ENCODE measurements at regions not wholly inside any gene's neighbourhood (a gene's known extent, or its start where the extent isn't known, plus 50 kb on each side); places are given as distances from the start of the nearest gene placed in this dataset.

- DNase-seq (ENCODE audit: low spot score) = no peak
These were observed 52.7 kb upstream of the ALK start for GRCh38 chr2:29974086-29974485.

GRCh38 chr2:29977284-29977683 lies 55.9 kb upstream of the ALK start:
- DNase-seq (ENCODE audit: low spot score) = no peak

DNA sequence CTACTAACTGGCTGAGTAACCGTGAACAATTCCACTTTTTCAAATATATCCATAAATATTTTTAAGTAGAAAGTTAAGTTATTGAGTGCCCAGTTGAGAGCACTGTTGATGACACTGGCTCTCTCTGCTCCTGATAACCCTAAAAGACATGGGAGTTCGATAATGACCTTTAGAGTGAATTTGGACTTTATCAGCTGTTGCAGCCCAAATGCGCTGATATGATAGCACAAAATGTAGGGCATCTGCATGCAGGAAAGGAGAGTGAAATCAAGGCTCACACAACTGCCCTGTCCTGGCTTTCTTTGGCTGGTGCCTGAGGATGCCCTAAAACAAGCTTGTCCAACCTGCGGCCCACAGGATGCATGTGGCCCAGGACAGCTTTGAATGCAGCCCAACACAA lies 60.0 kb upstream of the ALK start:
- DNase-seq (ENCODE audit: low spot score) = no peak

DNA sequence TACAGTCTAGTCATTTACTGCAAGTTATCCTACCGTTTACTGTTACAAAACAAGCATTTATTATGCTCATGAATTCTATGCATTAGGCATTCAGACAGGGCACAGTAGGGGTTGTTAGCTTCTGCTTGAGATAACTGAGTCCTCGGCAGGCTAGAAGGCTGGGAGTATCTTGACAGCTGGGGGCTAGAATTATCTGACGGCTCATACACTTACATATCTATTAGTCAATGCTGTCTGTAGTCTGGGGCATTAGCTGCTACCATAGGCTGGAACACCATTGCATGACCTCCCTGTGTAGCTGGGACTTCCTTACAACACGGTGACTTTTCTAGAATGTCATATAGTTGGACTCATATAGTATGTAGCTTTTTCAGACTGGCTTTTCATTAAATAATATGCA lies 61.9 kb upstream of the ALK start:
- no peak for DNase-seq (ENCODE audit: low spot score)

- no peak for DNase-seq (ENCODE audit: low spot score)
These were observed 65.8 kb upstream of the ALK start for GRCh38 chr2:29987146-29987545.

GRCh38 chr2:29990129-29990528 lies 68.7 kb upstream of the ALK start:
- no peak for DNase-seq (ENCODE audit: low spot score)

- DNase-seq (ENCODE audit: low spot score) = no peak
These were observed 69.7 kb upstream of the ALK start for GRCh38 chr2:29991086-29991485.

- no peak for DNase-seq (ENCODE audit: low spot score)
These were observed 73.9 kb upstream of the ALK start for GRCh38 chr2:29995241-29995640.

DNA sequence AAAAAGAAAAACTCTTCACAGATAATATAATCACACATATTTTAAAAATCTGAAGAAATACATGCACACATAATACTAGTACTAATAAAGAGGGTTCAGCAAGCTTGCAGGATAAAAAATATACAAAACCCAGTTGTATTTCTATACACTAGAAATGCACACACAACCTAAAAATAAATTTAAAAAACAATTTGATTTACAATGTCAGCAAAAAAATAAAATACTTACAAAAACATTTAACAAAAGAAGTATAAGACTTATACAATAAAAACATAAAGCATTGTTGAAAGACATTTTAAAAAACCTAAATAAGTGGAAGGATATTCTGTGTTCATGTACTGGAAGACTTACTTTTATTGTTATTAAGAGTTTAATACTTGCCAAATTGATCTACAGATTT lies 81.7 kb upstream of the ALK start:
- DNase-seq (ENCODE audit: low spot score) = no peak

- no peak for DNase-seq (ENCODE audit: low spot score)
These were observed 101.2 kb upstream of the ALK start for GRCh38 chr2:30022444-30023071.

DNA sequence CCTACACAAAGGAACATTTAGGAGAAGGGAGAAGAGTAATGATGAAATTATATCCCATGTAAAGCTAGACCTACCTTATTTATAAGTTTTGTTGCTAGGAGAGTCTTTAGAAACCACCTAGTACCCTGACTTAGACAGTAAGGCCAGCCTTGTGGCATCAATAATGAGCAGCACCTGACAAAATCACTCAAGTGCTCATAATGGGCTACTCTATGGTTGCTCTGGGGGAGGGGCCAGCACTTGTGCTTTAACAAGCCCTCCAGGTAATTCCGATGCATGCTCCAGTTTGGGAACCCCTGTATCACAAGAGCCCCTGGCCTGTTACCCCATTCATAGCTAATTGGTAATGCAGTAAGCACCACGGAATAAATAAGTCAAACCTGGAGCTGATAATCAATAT lies 102.9 kb upstream of the ALK start:
- DNase-seq (ENCODE audit: low spot score) = no peak

GRCh38 chr2:30026091-30027055 lies 105.0 kb upstream of the ALK start:
- peak; percentile 61 for DNase-seq (ENCODE audit: low spot score)

DNA sequence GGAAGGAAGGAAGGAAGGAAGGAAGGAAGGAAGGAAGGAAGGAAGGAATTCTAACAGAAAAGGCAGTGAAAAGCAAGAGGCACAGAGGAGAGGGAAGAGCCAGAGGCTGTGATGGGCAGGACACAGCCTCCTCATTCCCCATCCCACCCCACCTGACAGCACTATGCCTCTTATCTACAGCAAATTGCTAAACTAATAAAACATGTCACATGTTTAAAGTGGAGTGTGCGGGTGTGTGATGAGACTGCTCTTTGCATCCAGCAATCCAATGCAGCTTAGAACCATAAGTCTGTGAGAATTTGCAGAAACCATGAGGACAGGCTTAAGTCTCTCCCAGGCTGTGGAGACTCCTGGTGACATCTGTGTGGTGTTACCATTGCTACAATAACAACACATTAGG lies 108.4 kb upstream of the ALK start:
- DNase-seq (ENCODE audit: low spot score) = no peak

DNA sequence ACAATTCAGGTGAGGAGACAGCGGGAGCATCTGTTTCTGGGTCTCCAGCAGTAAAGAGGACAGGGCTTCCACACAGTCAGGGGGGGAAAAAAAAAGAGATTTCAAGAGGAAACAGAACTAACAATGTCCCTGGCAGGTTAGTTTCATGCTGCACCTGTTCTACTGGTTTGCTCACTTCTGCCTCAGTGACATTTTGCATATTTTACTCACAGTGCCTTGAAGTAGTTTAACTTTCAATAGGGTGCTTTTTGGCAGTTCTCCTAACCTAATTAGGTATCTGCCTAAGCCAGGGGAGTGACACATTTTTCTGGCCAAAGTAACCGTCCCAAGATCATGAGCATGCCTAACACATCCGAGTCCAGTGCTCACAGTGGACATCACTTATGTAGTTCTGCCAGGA lies 109.0 kb upstream of the ALK start:
- DNase-seq (ENCODE audit: low spot score) = no peak

- no peak for DNase-seq (ENCODE audit: low spot score)
These were observed 109.8 kb upstream of the ALK start for GRCh38 chr2:30031184-30031583.

- DNase-seq (ENCODE audit: low spot score) = no peak
These were observed 112.6 kb upstream of the YPEL5 start for GRCh38 chr2:30034052-30034775.

- no peak for DNase-seq (ENCODE audit: low spot score)
These were observed 109.8 kb upstream of the YPEL5 start for GRCh38 chr2:30037016-30037415.

GRCh38 chr2:30038419-30038818 lies 108.4 kb upstream of the YPEL5 start:
- no peak for DNase-seq (ENCODE audit: low spot score)

DNA sequence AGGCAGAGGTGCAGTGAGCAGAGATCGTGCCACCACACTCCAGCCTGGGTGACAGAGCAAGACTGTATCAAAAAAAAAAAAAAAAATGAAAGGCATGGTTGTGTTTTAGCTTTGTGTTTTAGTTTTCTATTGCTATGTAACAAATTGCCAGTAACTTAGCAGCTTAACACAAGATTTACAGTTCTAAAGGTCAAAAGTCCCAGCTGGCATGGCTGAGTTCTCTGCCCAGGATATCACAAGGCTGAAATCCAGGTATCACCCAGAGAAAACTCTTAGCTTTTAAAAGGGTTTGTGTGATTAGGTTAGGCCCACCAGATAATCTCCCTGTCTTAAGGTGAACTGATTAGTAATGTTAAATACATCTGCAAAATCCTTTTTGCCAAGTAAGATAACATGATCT lies 107.7 kb upstream of the YPEL5 start:
- DNase-seq (ENCODE audit: low spot score) = no peak

- no peak for DNase-seq (ENCODE audit: low spot score)
These were observed 106.7 kb upstream of the YPEL5 start for GRCh38 chr2:30040147-30040546.

GRCh38 chr2:30041884-30042283 lies 104.9 kb upstream of the YPEL5 start:
- DNase-seq (ENCODE audit: low spot score) = no peak

DNA sequence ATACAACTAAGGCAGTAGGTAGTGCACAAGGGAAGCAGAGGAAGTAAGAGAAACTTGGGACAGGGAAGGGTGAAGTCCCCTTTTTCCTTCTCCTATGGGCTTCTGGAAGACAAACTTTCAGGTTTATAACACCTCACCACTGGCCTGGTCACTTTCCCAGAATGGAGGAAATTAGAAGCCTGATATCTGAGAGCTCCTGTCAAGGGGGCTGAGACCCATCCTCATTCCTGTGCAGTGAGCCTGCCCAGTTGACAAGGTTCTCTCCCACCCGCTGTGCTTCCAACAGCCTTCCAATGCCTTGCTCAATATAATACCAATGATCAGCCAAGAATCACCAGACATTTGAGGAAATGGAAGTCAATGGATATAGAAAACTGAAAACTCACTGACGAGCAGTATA lies 100.4 kb upstream of the YPEL5 start:
- no peak for DNase-seq (ENCODE audit: low spot score)

GRCh38 chr2:30046979-30047378 lies 99.8 kb upstream of the YPEL5 start:
- DNase-seq (ENCODE audit: low spot score) = no peak

Measured in HuH-7 (cell line).